SH-SY5Y (cell line): ENCODE measurements at regions not wholly inside any gene's neighbourhood (a gene's known extent, or its start where the extent isn't known, plus 50 kb on each side); places are given as distances from the start of the nearest gene placed in this dataset.

Experiments used
- GATA2 ChIP-seq: IDR thresholded peaks from 2 replicates; pipeline ENCODE4 v1.6.1; 2011; ENCODE audit warnings: mild to moderate bottlenecking, low read depth, low read length
- GATA3 ChIP-seq: IDR thresholded peaks from 2 replicates; pipeline ENCODE4 v1.6.1; 2011; ENCODE audit warnings: low read depth, mild to moderate bottlenecking, low read length, moderate library complexity

- TF ChIP-seq GATA2 (no peak), GATA3 (no peak)
Observed at GRCh38 chr4:107125496-107125895, 89.4 kb upstream of the DKK2 start.
